ENCODE measurements at regions not wholly inside any gene's neighbourhood (a gene's known extent, or its start where the extent isn't known, plus 50 kb on each side); places are given as distances from the start of the nearest gene placed in this dataset.
"Not testable (repeated sequence)": the region's sequence is repeated elsewhere in the genome, so short reads cannot be mapped to it uniquely, and the experiment has no call there.

DNA sequence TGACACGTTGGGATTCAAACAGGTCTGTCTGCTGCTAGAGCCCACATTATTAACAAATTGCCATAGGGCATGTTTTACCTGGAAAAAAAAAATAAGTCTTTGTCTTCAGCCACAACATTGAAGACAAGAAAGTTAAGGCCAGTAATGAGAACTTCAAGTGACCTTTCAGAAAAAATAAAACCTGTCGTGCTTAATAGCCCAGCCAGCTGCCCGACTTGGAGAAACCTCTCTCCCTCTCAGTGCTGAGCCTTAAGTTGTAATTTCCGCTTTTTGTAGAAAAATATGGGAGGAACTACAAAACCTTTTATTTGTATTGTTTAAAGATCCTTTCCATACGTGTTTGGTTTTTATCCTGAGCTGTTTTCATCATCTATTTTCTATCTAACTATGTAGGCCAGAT, 454.3 kb upstream of the SLITRK6 start:
- not testable (repeated sequence) for DNase-seq

DNA sequence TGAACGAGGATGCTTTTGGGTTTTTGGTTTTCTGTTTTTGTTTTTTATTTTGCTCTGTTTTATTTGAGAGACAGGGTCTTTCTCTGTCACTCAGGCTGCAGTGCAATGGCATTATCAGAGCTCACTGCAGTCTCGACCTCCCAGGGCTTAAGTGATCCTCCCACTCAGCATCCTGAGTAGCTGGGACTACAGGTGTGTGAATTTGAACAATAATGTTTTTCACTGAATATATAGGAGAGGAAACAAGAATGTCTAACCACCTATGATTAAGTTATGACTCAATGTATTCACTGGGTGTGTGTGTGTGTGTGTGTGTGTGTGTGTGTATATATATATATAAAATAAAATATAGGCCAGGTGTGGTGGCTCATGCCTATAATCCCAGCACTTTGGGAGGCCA, 456.6 kb upstream of the SLITRK6 start:
- not testable (repeated sequence) for DNase-seq

DNA sequence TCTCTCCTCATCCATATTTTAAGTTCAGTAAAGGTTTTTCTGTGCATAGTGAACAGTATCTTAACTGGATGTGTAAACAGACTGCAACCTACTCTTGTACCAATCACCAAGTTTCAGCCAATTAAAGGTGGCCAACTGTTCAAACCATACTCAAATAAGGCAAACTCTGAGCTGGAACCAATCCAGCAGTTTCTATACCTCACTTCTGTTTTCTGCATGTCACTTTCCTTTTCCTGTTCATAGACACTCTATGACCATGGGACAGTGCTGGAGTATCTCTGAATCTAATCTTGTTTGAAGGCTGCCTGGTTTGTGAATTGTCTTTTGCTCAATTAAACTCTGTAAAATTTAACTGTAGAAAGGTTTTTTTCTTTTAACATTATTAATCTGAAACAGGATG, 470.3 kb upstream of the SLITRK6 start:
- DNase-seq: peak; percentile 61

DNA sequence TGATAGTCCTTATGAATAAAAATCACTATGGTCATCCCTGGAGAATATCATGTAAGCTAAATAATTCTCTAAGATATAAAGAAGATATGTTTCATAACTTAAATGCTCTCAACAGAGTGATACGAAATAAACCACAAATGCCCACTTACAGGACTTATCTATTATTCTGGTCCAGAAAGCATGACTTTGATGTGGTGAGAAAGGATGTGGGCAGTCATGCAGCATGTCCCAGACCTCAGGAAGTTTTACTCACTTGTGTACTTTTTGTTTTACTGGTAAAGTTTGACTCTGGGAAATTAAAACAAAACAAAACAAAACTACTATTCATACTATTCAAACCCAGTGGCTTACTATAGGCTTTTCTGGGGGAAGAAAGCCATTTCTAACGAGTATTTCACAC, 483.2 kb upstream of the SLITRK6 start:
- DNase-seq: no peak

DNA sequence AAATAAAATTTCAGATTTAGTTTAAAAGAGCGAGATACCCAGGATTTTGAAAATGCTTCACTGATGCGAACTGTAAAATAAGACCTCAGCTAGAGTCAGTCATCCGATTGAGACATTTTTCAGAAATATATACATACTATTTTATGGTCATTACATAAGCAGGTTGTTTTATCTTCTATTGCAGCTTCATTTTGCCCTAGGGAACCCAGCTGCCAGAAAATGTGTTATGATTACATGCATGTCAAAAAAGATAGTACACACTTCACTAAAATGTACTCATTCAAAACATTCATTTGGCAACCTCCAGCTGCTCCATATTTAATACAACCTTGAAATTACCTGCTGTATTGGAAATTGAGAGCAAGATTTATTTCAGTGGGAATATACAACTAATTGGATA, 483.8 kb upstream of the SLITRK6 start:
- no peak for DNase-seq

DNA sequence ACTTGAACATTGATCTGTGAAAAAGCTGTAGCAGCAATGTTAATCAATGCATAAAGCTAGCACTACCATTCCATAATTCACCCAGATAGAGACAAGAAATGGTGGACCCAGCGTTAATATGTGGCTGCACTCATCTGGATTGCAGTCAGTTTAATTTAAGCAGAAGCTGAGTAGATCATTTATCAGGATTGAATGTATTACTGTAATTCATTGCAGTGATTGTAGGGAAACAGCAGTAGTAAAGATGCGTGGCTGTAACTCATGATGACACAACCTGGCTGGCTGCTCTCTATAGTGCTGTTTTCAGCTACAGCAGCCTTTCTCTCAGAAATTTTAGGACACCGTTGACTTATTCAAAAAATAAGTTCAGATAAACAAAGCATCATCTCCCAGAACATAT, 499.5 kb upstream of the SLITRK6 start:
- DNase-seq: no peak

DNA sequence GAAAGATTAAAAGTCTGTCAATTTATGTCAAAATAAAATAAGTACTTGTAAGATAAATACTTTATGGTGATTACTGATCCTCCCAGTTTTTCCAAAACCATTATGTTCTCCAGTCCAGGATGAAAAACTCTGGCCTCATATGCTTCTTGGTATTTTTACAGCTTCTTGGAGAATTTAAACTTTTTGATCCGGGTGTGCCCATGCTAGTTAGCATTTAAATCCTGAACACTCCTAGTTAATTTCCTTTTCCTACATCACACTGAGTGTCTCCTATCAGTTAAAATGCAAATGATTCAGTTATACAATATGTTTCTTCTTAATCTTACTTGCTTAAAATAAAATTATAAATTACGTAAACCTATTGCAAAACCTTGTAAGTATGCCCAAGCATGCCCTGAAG, 499.9 kb upstream of the SLITRK6 start:
- no peak for DNase-seq

DNA sequence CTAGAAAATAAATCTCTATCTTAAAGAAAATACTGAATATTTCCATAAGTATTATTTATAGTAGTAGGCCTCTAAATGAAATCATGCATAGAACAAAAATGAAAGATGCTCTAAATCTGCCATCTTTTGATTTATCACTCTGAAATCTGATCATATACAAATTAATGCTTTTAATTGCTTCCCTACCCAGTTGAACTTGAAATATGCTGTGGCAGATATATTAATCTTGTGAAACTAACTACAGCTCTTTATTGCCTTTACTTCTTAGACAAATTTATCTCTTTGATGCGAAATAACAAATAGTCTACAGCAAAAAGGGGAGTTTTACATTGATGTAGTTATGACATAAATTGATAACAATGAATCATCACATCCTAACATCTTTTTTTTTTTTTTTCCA, 510.7 kb upstream of the SLITRK6 start:
- no peak for DNase-seq

- no peak for DNase-seq
Measured at GRCh38 chr13:86313421-86313820, 514.2 kb upstream of the SLITRK6 start.

DNA sequence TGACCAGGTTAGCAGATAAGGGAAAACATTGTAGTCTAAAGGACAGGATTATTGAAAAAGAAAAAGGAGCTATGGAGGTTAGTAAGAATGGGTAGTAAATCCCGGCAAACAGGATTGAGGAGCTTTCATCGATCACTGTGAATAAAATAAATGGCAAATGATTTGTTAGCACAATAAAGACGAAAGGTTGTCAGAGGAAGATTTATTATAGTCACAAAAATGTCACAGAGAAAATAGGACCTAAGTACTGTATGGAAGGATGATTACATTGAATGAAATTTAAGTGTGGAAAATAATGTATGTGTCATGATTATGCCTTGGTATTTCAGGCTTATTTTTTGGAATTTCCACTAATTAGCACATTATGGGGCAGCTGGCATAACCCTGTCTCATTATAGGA, 519.2 kb upstream of the SLITRK6 start:
- DNase-seq: no peak

DNA sequence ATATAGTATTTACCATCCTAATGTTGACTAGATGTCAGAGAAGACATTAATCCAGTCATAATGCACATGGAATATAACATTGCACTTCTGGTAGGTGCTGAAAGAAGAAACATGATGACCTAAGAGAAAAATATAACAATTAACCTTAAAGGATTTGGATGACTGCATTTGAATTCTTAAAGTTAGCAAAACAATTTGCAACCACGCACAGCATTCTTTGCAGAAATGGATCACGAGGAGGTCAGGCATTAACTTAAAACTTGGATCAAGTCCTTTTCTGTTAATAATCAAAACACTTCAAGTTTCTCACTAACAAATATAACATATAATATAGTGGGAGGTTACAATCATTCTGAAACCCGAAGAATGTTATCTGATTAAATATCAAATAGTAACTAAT, 525.0 kb upstream of the SLITRK6 start:
- DNase-seq: no peak

- DNase-seq: no peak
Measured at GRCh38 chr13:86355301-86355700, 556.1 kb upstream of the SLITRK6 start.

DNA sequence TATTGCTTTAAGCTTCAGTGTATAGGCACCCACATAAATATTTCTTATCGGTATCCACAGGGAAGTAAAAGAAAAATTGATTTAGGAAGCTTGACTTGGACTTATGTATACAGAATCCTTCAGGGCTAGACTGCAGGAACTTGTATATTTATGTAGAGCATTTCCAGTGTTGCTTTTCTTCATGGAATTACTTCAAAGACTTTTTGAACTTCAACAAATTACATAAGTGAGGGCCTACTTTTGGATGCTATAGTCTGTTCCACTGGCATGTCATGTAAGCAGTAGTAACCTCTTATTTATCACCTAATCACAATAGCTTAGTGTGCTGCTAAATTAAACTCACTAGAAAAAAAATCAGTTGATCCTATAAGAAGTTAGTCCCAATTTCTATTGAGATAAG, 557.9 kb upstream of the SLITRK6 start:
- DNase-seq: no peak

DNA sequence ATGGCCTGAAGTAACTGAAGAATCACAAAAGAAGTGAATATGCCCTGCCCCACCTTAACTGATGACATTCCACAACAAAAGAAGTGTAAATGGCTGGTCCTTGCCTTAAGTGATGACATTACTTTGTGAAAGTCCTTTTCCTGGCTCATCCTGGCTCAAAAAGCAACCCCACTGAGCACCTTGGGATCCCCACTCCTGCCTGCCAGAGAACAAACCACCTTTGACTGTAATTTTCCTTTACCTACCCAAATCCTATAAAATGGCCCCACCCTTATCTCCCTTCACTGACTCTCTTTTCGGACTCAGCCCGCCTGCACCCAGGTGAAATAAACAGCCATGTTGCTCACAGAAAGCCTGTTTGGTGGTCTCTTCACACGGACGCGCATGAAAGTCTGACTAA, 564.5 kb upstream of the SLITRK6 start:
- DNase-seq: not testable (repeated sequence)

DNA sequence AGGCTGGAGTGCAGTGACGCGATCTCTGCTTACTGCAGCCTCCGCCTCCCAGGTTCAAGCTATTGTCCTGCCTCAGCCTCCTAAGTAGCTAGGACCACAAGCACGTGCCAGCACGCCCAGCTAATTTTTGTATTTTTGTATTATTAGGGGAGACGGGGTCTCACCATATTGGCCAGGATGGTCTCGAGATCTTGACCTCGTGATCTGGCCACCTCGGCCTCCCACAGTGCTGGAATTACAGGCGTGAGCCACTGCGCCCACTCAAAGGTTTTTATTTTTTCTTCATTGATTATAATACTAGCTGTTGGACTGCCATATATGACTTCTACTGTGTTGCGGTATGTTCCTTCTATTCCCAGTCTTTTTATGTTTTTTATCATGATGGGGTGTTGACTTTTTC, 569.7 kb upstream of the SLITRK6 start:
- DNase-seq: no peak

DNA sequence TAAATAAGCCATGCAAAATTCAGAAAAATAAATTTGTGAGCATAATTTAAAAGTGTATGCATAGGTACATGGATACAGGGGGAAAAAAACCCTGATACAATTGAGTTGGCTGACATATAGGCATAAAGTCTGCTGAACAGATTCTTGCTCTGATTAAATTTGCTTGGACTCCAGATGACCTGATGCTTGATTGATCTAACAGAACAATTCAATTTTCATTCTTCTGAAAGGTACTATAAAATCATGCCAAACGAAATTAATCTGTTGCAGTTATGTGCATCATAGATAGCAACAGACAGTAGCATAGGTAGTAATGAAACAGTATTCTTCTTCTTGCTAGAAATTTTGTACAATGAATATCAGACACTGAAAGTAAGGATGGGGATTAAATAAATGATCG, 578.2 kb upstream of the SLITRK6 start:
- no peak for DNase-seq

DNA sequence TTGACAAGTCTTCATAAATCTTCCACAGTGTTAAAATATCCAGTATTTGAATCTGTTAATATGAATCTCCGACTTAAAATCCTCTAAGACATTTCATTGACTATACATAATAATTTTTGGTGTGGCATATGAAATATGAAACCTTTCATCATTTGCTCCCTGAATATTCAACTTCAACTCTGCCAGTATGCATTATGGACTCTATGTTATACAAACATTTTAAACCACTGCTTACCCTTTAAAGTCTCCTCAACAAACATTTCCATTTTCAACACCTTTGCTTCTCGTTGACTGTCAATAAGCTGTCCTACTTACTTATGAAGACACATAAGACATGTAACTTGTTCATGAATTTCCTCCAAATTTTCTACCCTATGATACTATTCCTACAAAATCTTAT, 579.4 kb upstream of the SLITRK6 start:
- no peak for DNase-seq

- DNase-seq: no peak
Measured at GRCh38 chr13:86383151-86383550, 583.9 kb upstream of the SLITRK6 start.

- DNase-seq: no peak
Measured at GRCh38 chr13:86383561-86383960, 584.3 kb upstream of the SLITRK6 start.

GRCh38 chr13:86397635-86398034, 598.4 kb upstream of the SLITRK6 start:
- no peak for DNase-seq

DNA sequence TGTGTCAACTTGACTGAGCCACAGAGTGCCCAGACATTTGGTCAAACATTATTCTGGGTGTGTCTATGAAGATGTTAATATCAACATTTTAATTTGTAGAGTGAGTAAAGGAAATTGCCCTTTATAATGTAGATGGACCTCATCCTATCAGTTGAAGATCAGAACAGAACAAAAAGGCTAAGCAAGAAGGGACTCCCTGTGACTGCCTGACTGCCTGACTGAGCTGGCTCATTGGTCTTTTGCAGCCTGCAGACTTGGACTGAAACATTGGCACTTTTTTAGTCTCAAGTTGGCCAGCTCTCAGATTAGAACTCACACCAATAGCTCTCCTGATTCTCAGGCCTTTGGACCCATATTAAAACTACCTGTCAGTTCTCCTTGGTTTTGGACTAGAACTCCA, 600.4 kb upstream of the SLITRK6 start:
- no peak for DNase-seq

DNA sequence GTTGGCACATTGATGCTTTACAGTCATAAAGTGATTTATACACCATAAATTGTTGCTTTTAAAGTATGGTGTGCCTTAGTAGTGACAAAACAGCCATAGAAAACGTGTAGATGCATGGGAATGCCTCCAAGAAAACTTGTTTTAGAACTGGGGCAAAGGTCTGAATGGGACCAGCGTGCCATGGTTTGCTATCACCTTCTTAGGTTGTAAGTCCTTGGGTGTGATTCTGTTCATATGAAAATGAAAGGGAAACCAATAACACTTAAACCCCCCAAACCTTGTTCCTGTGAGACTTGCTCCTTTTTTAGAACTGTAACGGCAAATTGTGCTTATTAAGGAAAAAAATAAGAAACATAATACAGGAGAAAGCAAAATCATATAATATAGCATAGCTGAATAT, 603.3 kb upstream of the SLITRK6 start:
- no peak for DNase-seq

- DNase-seq: no peak
Measured at GRCh38 chr13:86403181-86403580, 604.0 kb upstream of the SLITRK6 start.

DNA sequence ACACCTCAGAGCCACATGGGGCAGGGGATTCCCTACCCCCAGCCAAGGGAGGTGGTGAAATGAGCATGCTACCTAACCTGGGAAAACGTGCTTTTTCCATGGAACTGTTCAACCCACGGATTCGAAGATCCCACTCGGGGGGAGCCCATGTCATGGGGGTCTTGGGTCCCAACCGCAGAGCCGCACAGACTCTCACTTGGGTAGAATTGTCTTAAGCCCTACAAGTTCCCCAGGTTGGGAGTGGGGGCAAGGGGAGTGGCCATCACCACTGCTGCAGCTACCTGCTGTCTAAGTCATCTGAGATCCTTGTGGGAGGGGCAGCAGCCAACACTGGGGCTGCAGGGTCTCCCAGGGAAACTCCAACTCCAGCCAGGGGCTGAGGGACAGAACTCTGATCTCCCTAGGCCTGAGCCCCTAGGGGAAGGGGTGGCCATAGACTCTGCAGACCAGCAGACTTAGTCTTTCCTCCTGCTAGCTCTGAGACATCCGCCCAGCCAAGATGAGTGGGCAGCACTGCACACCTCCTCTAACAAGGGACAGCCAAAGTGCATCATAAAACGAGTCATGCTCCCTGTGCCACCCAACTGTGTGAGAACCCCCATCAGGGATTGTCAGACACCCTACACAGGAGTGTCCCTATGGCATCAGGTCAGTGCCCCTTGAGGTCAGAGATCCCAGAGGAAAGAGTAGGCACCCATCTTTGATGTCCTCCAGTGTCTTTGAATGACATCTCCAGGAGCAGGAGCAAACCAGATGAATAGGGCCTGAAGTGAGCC, 610.4 kb upstream of the SLITRK6 start:
- DNase-seq: no peak

DNA sequence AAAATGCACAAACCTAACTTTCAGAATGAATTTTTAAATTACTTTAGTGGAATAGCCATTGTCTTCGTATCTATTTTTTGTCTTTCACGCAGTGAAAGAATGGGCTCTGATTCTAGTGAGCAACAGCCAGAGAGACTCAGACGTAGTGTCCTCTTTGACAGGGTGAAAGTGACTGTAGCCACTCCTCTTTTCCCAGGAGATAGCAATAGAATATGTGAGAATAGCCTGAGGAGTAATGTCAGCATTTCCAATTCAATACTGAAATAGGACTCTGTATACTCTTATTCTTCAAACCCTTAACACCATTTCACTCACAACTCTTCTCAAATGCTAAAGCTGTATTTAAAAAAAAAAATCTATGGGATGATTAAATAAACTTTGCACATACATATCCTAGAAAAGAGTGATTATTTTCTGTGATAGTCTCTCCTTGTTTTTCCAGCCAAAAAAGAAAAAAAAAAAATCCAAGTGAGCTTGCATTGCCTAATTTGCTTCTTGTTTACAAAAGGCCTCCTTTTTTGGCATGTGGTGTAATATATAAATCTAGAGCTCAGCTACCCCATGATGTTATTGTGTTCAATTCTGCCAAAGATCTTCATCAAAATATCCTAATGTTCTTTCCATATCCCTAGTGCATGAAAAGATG, 626.1 kb upstream of the SLITRK6 start:
- no peak for DNase-seq
